ENCODE measurements at regions not wholly inside any gene's neighbourhood (a gene's known extent, or its start where the extent isn't known, plus 50 kb on each side); places are given as distances from the start of the nearest gene placed in this dataset.

- no peak for TF ChIP-seq CTCF (conservative IDR thresholded peaks at IDR 0.05 in 1 of 2, IDR thresholded peaks at IDR 0.05 in 1 of 2; ENCODE audit: extremely low read depth in 1 of 2, insufficient read depth in 1 of 2, low read depth in 1 of 2, low read length in 2 of 2)
- no peak for TF ChIP-seq EZH2 (IDR thresholded peaks at IDR 0.05; ENCODE audit: borderline replicate concordance, low read length)
Observed at GRCh38 chr2:74756356-74756890, 77.5 kb upstream of the HK2 start.
